ENCODE measurements at regions not wholly inside any gene's neighbourhood (a gene's known extent, or its start where the extent isn't known, plus 50 kb on each side); places are given as distances from the start of the nearest gene placed in this dataset.

- Histone ChIP-seq H3K9me3 (peaks cover 3% of the 10 kb centered on the region), H3K4me1 (ENCODE audit: low read depth) (no peaks in the 10 kb centered on the region), H3K4me3 (no peak overlapping the region), H3K36me3 (ENCODE audit: low read depth) (no peaks in the 10 kb centered on the region)
- no peak for TF ChIP-seq CTCF (IDR thresholded peaks at IDR 0.05)
- intact Hi-C loops (cut with DNase I, micrococcal nuclease): no loop called here
- ATAC-seq: no peak
- DNase-seq: no peak
Observed at GRCh38 chr4:63906660-63907183, 502.5 kb downstream of the TECRL start.

- H3K4me1 ChIP-seq (ENCODE audit: low read depth): no peaks in the 10 kb centered on the region
- H3K36me3 ChIP-seq (ENCODE audit: low read depth): no peaks in the 10 kb centered on the region
- no peak for ATAC-seq
- intact Hi-C loops (cut with DNase I, micrococcal nuclease): no loop called here
- peaks cover 6% of the 10 kb centered on the region for H3K9me3 ChIP-seq
- no peak overlapping the region for H3K4me3 ChIP-seq
- no peak for TF ChIP-seq CTCF (IDR thresholded peaks at IDR 0.05)
- DNase-seq: no peak
Observed at GRCh38 chr4:63904201-63904600, 505.0 kb downstream of the TECRL start.

GRCh38 chr4:63901304-63901703, 507.9 kb downstream of the TECRL start:
- no peak overlapping the region for H3K4me3 ChIP-seq
- no peak for TF ChIP-seq CTCF (IDR thresholded peaks at IDR 0.05)
- H3K36me3 ChIP-seq (ENCODE audit: low read depth): no peaks in the 10 kb centered on the region
- intact Hi-C loops (cut with DNase I, micrococcal nuclease): no loop called here
- H3K9me3 ChIP-seq: peaks cover 3% of the 10 kb centered on the region
- no peaks in the 10 kb centered on the region for H3K4me1 ChIP-seq (ENCODE audit: low read depth)
- DNase-seq: no peak
- no peak for ATAC-seq

GRCh38 chr4:63898961-63899360, 510.3 kb downstream of the TECRL start:
- H3K36me3 ChIP-seq (ENCODE audit: low read depth): no peaks in the 10 kb centered on the region
- peaks cover 3% of the 10 kb centered on the region for H3K9me3 ChIP-seq
- no peaks in the 10 kb centered on the region for H3K4me1 ChIP-seq (ENCODE audit: low read depth)
- no peak for TF ChIP-seq CTCF (IDR thresholded peaks at IDR 0.05)
- DNase-seq: no peak
- no peak overlapping the region for H3K4me3 ChIP-seq
- ATAC-seq: no peak
- intact Hi-C loops (cut with DNase I, micrococcal nuclease): no loop called here

- DNase-seq (no peak), ATAC-seq (no peak)
- H3K4me3 ChIP-seq: no peak overlapping the region
- intact Hi-C loops (cut with DNase I, micrococcal nuclease): no loop called here
- H3K4me1 ChIP-seq (ENCODE audit: low read depth): no peaks in the 10 kb centered on the region
- no peaks in the 10 kb centered on the region for H3K9me3 ChIP-seq
- no peak for TF ChIP-seq CTCF (IDR thresholded peaks at IDR 0.05)
- no peaks in the 10 kb centered on the region for H3K36me3 ChIP-seq (ENCODE audit: low read depth)
Observed at GRCh38 chr4:63894161-63894560, 515.1 kb downstream of the TECRL start.

- no peak for ATAC-seq
Observed at GRCh38 chr4:63869370-63869769, 539.9 kb downstream of the TECRL start.

More at GRCh38 chr4:63869370-63869769, 539.9 kb downstream of the TECRL start:
- H3K36me3 ChIP-seq (ENCODE audit: low read depth): no peaks in the 10 kb centered on the region
- DNase-seq: no peak
- intact Hi-C loops (cut with DNase I, micrococcal nuclease): no loop called here
- no peaks in the 10 kb centered on the region for H3K9me3 ChIP-seq
- no peak overlapping the region for H3K4me3 ChIP-seq
- H3K4me1 ChIP-seq (ENCODE audit: low read depth): no peaks in the 10 kb centered on the region
- TF ChIP-seq CTCF (IDR thresholded peaks at IDR 0.05): no peak
